OCI-LY7 (cell line): ENCODE measurements at regions not wholly inside any gene's neighbourhood (a gene's known extent, or its start where the extent isn't known, plus 50 kb on each side); places are given as distances from the start of the nearest gene placed in this dataset.

Experiments used
- EZH2phosphoT487 ChIP-seq: fragments of 200-600 bp; sonication (generic); IDR thresholded peaks from 2 replicates; pipeline ENCODE4 v1.6.1; 2018; ENCODE audit warnings: low read depth, borderline replicate concordance, mild to moderate bottlenecking, mixed run types, antibody characterized with exemption, low read length, moderate library complexity, mixed read lengths
- TF ChIP-seq, protein P1 (sequence below): fragments of 200-600 bp; sonication (generic); conservative IDR thresholded peaks from 2 replicates; pipeline ENCODE4 v1.5.1; 2014; ENCODE audit warnings: mild to moderate bottlenecking, antibody characterized with exemption, low read length, moderate library complexity, mixed read lengths

DNA sequence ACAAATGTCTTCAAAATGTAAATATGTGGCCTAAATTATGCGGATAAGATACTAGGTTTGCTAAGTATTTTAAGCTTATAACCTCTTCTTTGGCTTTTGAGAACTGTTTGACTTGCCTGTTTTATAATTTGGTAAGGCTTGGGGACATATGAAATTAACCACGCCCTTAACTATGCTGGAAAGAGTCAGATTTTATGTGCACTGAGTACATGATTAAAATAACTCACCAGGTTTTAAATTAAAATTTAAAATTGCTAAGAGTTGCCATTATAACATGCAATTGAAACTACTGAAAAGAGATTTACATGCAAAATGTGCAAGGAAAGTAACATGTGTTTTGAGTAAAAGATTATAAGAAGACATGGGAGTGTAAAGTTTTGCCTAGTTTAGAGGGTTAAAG lies 141.9 kb downstream of the WDR11 start:
- TF ChIP-seq, protein P1, sequence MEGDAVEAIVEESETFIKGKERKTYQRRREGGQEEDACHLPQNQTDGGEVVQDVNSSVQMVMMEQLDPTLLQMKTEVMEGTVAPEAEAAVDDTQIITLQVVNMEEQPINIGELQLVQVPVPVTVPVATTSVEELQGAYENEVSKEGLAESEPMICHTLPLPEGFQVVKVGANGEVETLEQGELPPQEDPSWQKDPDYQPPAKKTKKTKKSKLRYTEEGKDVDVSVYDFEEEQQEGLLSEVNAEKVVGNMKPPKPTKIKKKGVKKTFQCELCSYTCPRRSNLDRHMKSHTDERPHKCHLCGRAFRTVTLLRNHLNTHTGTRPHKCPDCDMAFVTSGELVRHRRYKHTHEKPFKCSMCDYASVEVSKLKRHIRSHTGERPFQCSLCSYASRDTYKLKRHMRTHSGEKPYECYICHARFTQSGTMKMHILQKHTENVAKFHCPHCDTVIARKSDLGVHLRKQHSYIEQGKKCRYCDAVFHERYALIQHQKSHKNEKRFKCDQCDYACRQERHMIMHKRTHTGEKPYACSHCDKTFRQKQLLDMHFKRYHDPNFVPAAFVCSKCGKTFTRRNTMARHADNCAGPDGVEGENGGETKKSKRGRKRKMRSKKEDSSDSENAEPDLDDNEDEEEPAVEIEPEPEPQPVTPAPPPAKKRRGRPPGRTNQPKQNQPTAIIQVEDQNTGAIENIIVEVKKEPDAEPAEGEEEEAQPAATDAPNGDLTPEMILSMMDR: no peak
- TF ChIP-seq EZH2phosphoT487: no peak
